Fibroblast of mammary gland (primary cell): ENCODE measurements at regions not wholly inside any gene's neighbourhood (a gene's known extent, or its start where the extent isn't known, plus 50 kb on each side); places are given as distances from the start of the nearest gene placed in this dataset.

ENCODE experiments used
- DNase-seq: peaks from one replicate; pipeline ENCODE4 v3.0.0-alpha.2; 2010; ENCODE audit warnings: low read depth
- H3K4me3 ChIP-seq: 2 replicates; pipeline ENCODE4 v1.5.1; 2011; ENCODE audit warnings: low read depth, mild to moderate bottlenecking, low read length, moderate library complexity; ENCODE audit not compliant: control insufficient read depth
- TF ChIP-seq, protein P1 (sequence below): conservative IDR thresholded peaks from 2 replicates; pipeline ENCODE4 v1.5.1; 2011; ENCODE audit warnings: low read depth, low read length, inconsistent platforms; ENCODE audit not compliant: control insufficient read depth, insufficient read depth

DNA sequence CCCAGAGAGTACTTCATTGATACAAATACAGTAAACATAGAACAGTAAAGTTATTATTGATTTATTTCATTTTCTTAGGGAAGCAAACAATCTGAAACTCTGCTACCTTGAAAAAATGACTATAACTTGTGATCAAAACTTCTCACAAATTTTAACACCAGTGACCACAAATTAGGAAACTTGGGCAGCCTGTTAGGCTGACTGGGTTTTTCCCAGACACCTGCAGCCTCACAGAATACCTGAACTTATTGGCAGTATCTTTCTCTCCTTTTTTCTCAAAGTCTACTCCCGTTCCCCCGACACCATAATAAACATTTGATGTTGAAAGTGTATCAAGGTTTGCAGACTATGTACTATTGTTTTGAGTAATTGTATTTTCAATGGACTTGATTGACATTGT lies 360.5 kb downstream of the LMO7 start:
- TF ChIP-seq, protein P1, sequence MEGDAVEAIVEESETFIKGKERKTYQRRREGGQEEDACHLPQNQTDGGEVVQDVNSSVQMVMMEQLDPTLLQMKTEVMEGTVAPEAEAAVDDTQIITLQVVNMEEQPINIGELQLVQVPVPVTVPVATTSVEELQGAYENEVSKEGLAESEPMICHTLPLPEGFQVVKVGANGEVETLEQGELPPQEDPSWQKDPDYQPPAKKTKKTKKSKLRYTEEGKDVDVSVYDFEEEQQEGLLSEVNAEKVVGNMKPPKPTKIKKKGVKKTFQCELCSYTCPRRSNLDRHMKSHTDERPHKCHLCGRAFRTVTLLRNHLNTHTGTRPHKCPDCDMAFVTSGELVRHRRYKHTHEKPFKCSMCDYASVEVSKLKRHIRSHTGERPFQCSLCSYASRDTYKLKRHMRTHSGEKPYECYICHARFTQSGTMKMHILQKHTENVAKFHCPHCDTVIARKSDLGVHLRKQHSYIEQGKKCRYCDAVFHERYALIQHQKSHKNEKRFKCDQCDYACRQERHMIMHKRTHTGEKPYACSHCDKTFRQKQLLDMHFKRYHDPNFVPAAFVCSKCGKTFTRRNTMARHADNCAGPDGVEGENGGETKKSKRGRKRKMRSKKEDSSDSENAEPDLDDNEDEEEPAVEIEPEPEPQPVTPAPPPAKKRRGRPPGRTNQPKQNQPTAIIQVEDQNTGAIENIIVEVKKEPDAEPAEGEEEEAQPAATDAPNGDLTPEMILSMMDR: no peak
- no peak for DNase-seq
- H3K4me3 ChIP-seq: no peak overlapping the region

DNA sequence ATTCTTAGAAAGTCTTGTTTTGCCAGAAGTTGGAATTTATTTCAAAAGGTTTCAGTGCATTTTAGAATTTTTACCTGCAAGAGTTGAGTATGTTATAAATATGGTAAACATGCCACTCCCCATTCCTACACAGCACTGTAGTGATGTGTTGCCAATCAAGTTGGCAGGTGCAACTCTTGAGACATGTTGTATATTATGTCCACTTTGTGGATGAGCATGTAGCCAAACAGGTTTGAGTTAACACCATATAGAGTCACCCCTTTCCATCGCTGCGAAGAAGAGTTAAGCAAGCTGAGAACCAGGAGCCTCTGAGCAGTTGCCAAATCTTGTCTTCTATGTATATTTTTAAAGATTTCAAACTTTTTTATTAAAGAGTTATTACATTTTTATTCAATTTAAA lies 359.8 kb downstream of the LMO7 start:
- TF ChIP-seq, protein P1: no peak
- H3K4me3 ChIP-seq: no peak overlapping the region
- DNase-seq: no peak

DNA sequence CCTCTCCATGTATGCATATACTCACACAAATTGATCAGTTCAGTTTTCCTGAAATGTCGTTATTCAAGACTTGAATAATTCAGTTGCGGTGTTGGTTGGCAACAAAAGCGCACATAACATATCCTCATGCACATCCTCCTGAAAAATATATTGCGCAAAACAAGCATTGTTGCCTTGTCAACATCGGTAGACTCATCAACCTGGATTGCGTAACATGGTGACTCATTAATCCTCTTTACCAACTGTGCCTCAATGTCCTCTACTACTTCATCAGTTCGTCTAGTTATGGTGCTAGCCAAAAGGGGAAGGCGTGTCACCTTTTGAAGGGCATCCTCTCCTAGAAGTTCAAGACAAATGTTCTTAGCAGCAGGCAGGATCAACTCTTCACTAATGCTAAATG lies 357.7 kb downstream of the LMO7 start:
- no peak overlapping the region for H3K4me3 ChIP-seq
- TF ChIP-seq, protein P1: no peak
- DNase-seq: peak; percentile 52

DNA sequence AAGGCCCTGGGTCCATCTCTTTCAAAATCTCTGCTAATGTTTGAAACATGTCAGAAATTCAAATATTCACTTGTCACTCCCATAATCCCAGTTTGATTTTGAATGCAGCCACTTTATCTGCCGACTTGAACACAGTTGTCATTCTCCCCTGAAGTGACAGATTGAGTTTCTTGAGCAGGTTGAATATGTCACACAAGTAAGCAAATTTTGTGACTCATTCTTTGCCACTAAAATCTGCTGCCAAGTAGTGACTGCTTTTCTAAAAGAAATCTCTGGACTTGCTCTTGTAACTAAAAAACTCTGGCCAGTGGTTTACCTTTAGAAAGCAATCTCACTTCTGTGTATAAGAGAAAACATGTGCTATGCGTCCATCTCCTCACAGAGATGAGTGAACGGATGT lies 357.1 kb downstream of the LMO7 start:
- DNase-seq: no peak
- TF ChIP-seq, protein P1: no peak
- no peak overlapping the region for H3K4me3 ChIP-seq

DNA sequence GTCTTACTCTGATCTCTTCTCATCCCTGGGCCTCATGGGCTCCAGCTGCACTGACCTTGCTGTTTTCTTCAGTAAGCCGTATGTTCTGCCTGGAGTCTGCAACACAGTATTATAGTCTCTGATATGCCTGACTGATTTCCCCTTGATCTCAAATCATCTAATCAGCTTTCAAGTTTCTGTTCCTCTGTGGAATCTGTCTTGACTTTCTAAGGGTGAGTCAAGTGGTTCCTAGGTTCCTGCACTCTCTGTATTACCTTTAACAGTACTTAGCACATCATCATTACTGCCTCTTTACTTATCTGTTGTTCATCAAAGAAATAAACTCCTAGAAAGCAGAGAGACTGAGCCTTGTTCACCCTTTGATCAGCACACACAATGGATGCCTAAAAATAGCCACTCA lies 350.7 kb downstream of the LMO7 start:
- DNase-seq: no peak
- TF ChIP-seq, protein P1: no peak
- H3K4me3 ChIP-seq: no peak overlapping the region

DNA sequence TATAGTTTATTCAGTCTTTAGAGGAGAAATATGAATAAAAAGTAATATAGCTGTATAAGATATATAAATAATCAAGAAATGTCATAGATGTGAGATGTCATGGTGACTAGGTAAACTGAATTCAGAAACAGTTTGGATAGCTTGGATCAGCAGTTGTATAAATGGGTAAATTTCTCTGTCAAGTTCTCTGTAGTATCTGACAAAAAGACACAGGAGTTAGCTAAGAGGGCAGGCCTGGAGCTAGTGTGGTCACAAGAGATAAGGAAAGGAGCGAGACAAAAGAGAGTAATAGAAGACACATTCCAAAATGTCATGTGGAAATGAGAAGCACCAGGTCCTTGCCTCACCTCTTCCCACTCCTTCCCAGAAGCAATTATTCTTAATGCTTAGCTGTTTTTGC lies 349.0 kb downstream of the LMO7 start:
- TF ChIP-seq, protein P1: no peak
- no peak for DNase-seq
- no peak overlapping the region for H3K4me3 ChIP-seq

DNA sequence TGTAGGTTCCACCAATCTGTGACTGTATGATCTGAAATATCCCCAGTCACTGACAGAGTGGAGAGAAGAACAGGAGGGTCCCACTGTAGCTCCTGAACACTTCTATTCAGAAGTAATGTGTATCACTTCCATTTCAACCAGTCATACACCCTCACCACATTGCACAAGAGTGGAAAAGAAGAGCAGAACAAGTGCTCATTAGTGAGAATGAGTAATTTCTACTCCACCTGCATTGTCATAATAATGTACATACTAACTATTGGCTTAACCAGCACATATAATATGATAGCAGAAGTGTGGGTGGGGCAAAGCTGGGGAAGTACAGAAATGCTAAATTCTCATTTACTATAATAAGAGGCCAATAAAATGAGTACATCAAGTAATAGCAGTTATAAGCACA lies 342.7 kb downstream of the LMO7 start:
- no peak overlapping the region for H3K4me3 ChIP-seq
- TF ChIP-seq, protein P1: no peak
- peak; percentile 2 for DNase-seq
